Fibroblast of skin of left biceps (primary cell): ENCODE measurements at regions not wholly inside any gene's neighbourhood (a gene's known extent, or its start where the extent isn't known, plus 50 kb on each side); places are given as distances from the start of the nearest gene placed in this dataset.
A peak's percentile ranks its signal among the peaks of the same experiment; 100 is the strongest.
"Not testable (repeated sequence)": the region's sequence is repeated elsewhere in the genome, so short reads cannot be mapped to it uniquely, and the experiment has no call there.

Source experiments
- DNase-seq, 2 experiments: peaks; one replicate each; pipeline ENCODE4 v3.0.0-alpha.2; 2013; ENCODE audit warnings: low read depth in 2 of 2

DNA sequence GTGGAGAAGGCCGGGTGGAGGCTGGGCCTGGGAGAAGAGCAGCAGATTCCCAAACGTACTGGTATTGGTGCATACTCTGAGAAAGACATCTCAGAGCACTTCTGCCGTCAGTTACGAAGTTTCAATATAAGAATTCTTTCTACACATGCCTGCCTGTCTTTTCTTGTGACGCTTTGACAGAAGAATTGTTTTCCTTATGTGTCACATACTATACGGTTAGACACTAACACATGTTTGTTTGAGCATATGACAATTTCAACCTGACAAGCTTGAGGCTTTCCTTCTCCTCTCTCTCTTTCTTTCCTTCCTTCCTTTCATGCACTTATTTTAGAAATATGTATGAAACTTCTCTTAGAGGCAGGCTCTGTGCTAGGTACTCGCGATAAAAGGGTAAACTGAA, 360.0 kb downstream of the QKI start:
- DNase-seq: no peak

DNA sequence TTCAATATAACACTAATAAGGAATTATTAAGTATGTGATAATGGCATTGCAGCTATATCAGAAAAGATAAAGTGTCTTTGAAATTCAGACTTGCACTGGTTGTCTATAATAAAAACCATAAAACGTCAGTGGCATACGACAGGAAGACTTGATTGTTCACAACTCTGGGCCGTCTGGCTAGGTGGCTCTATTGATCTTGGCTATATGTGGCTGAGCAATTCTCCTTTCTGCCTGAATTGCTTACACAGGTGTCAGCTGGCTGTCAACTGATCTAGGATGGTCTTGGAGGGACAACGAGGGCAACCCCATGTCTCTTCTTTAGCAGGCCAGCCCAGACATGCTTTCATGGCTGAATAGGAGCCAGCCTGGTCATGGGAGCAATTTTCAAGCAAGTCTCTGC, 359.1 kb downstream of the QKI start:
- no peak for DNase-seq

DNA sequence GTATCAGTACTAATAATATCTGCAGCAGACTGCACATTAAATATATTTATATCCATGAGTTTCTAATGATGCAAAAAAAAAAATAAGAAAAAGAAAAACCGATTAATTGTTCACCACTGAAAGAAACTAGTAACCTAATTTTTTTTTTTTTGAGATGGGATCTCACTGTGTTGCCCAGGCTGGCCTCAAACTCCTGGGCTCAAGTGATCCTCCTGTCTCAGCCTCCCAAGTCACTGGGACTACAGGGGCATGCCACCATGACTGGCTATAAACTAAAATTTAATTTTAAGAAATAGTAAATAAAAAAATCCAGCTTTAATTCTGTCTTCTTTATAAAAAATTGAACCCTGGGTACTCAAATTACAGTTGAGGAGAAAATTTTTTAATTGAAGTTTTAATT, 358.2 kb downstream of the QKI start:
- no peak for DNase-seq

DNA sequence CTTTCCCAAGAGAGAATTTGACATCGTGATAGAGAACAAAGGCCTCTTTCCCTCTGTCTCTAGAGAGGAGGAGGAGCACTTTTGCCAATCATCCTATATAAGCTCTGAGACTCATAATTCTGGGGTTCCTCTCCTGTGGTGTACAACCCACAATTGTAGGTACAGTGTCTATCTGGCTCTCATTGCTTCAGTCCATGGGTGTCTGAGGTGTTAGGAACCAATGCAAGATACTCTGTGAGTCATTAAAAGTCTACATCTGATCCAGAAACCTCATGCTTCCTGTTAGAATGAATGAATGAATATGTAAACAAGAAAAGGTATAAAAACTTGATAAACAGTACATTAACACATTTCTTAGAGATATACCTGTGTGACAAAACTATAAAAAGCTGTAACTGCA, 356.7 kb downstream of the QKI start:
- DNase-seq: no peak

DNA sequence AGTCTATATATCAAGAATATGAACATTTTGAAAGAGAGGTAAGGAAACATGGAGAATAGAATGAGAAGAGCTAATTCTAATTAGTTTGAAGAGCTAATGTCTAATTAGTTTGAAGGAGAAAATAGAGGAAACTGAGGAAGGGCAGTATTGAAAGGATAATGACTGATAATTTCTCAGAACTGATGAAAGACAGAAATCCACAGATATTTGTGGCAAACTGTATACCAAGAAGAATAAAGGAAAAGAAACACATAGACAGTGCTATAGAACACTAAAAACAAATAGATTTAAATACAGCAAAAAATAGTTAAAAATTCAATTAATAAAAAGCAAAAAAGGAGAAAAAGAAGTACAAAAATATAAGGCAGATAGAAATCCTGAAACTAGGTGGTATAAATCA, 354.4 kb downstream of the QKI start:
- DNase-seq: no peak

DNA sequence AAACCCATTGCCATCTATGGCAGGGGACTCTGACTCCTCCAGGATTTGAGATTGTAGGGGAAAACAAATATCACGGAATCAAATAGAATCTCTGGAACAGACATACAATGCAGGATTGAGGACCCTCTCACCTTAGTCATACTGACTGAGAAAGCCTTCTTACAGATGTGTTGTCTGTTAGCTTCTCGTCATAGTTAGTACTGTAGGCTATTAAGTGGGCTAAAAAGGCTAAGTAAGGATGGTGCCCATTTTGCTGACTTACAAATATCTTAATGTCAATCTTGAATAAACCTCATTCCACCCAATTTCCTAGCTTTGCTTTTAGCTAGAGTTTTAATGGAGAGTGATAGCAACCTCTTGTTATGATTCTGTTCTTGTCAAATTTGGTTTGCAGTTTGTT, 352.4 kb downstream of the QKI start:
- no peak for DNase-seq

DNA sequence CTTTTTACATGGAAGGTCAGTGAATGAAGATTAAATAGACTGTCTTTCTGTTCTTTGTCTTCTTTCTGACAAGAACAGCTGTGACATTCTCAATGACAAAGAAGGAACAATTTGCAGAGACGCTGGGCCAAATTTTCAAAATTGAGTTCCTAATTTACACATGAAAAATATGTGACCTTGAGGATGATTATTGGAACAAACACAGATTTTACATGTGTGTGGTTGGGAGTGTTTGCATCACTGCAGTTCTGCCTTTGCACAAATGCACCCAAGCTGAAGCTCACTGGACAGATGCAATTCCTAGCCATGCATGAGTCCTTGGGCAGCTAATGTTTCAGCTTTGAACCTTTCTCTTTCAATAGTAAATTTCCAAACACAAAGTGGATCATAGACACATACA, 350.8 kb downstream of the QKI start:
- no peak for DNase-seq

DNA sequence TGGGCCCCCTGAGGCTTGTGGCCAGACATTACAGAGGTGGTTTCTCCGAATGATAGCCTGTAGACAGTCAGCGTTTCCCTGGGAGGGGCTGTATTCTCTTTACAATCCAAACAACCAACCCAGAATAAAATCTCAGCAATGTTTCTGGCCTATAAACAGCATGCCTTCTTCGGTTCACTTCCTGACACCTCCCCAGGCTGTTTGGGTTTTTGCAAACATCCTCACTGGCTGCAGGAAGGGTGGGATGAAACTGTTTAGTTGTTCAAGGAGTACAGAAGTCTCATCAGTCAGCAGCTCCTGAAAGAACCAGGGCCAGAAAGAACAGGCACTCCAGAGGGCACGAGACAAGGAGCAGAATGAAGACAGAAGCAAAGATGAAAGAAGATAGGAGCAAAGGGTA, 350.0 kb downstream of the QKI start:
- peak in 1 of 2 experiments; percentile 6 for DNase-seq

DNA sequence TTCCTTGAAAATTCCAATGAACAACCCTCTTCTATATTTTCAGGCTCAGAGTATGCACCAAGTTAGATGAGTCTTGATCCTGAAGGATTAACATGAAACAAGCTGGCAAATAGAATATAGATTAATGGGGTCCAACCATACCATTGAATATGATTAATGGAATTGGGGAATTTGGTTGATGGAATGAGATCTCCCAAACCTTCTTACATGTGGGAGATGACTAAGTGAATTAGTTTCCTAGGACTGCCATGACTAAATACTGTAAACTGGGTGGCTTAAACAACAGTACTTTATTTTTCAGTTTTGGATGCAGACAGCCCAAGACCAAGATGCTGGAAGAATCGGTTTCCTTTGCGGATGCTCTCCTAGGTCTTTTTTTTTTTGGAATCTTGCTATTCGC, 347.0 kb downstream of the QKI start:
- DNase-seq: no peak

DNA sequence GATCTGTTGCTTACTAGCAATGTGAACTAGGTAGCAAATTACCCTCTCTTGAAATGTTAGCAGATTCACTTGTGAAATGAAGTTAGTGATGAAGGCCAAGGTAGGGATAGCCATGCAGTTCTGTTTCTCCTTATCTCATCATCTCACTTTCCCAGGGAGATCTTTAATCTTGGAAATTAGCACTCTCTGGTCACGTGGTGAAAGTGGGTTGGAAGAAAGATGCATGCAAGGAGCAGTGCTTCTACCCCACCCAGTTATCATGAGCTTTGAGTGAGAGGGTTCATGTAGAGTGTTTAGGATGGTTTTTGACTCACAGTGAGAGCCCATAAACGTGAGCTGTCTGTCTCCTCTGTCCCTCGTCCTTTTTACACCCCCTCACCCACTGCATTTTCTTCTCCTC, 346.3 kb downstream of the QKI start:
- DNase-seq: no peak

DNA sequence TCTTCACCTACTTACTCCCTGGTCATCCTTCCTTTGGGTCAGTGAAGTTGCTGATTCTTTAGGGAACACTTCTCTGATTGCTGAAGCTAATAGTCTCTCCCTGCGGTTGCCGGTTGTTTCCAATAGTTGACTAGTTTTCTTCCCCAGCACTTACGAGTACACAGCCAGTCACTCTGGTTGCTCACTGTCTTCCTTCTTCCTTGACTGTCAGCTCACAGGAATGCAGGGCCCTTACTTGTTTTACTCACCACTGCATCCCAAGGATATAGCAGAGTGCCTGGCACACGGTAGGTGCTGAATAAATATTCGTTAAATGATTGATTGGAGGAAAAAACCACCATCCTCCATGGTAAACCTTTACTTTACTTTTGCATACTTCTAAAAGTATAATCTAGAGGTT, 345.0 kb downstream of the QKI start:
- no peak for DNase-seq

DNA sequence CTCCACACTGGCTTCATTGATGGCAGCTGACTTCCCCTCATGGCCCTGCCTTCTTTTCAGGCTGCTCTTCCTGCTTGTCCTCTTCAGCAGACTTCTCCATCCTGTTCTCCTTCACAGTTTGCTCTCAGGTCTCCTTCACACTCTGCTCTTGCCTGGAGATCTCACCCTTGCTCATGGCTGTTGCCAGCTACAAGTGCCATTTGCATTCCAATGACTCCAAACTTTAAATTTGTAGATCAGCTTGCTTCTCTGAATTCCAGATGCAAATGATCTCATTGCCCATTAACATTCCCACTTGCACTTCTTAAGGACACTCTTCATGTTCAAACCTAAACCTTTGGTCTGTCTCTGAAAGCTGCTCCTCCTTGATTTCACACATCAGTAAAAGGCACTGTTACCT, 343.0 kb downstream of the QKI start:
- no peak for DNase-seq

DNA sequence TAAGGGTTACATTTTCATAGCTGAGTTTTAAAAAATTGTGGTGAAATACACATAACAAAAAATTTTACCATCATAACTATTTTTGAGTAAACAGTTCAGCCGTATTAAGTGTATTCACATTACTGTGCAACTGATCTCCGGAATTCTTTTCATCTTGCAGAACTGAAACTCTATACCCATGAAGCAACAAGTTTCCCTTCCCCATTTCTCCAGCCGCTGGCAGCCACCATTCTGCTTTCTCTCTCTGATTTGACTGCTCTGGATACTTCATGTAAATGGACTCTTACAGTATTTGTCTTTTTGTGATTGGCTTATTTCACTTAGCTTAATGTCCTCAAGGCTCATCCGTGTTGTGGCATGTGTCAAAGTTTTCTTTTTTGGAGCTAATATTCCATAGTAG, 341.6 kb downstream of the QKI start:
- no peak for DNase-seq

DNA sequence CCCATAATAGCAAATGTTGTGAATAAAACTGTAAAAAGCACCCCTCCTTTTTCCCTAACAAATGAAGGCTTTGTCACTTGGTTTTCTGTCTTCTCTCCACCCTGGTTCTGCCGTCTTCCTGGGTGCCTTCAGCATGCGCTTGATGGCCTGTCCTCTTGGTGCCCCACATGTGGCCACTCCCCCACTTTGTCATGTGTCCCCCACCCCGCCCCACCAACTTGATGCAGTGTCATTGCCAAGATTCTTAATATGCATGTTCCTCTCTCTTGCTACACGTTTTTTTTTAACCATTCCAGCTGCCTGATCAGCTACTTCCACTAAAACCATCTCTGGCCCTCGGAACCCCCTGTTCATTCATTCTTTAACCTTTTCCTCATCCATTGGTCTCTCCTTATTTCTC, 340.3 kb downstream of the QKI start:
- DNase-seq: no peak

DNA sequence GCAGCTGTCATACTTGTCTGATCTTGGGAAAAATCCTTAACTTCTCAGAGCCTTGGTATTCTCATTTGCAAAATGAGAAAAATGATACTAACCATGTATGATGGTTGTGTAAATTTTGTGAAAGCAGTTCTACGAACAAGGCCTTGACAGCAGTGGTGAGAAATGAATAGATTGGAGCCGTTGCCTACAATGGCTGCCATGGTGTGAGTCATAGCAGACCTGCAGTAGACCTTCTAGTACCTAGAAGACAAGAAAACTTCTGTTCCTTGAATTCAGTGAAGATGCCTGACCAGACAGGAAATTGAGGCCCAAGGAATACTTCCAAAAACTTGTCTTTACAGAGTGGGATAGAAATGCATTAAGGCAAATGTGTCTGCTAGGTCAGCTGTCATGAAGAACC, 338.9 kb downstream of the QKI start:
- DNase-seq: no peak

DNA sequence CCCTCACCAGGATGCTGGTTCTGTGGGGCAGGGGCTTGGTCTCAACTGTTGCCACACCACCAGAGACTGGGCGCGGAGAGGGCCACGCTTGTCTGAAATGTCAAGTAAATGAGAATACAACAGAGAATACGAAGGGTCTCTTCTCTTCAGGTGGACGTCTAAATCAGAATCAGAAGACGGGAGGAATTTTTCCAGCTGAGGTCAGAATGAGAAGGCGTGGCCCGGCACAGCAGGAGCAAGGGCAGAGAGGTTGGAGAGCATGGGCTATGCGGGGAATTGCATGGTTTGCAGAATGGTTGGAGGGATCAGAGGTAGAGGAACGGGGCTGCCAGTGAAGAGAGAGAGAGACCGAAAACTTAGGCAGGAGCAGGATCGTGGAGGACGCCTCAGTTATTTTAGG, 337.9 kb downstream of the QKI start:
- DNase-seq: no peak

DNA sequence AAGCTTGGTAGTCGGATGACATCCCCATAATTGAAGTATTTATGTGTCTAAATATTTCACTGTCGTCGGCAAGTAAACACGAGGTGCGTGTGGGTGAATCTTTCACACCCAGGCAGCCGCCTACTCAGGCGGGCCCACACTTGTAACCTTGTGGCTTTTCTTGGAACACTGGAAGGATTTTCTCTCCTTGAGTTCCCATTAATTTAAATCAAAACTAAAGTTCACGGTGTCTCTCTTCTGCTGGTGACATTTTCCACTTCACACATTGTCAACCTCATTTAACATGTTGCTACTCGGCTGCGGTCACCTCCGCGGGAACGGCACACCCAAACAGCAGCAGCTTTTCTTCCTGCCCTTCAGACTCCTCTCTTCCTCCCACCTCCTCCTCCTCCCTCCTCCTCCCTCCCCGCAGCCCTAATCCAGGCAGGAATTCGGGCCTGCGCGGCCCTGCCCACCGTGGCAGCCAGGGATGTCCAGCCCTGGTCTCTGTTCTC, 336.6 kb downstream of the QKI start:
- DNase-seq: no peak

DNA sequence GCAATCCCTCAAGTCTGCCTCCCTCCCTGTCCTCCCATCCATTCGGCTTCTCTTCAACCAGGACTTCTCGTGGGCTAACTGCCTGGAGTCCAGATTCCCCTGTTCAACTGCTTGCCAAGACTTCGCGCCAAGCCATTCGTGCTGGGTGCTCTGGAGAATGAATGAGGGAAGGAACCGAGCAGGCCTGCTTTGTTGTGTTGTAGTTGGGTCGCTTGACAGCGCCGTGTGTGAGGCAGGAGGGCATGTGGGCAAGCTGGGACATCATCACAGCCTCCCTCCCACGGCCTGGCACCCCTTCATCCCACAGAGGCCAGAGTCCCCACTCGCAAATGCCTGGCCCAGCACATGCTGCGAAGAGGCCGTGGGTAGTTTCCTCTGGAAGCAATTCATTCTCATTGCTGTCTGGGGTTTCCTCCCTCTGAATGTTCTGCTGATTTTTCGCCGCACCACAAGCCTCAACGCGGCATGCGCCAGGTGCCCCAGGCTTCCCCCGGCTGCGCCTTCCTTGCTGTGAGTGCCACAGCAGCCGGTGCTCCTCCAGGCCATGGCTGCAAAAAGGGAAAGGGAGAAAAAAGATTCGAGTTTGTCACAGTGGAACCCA, 336.0 kb downstream of the QKI start:
- no peak for DNase-seq

DNA sequence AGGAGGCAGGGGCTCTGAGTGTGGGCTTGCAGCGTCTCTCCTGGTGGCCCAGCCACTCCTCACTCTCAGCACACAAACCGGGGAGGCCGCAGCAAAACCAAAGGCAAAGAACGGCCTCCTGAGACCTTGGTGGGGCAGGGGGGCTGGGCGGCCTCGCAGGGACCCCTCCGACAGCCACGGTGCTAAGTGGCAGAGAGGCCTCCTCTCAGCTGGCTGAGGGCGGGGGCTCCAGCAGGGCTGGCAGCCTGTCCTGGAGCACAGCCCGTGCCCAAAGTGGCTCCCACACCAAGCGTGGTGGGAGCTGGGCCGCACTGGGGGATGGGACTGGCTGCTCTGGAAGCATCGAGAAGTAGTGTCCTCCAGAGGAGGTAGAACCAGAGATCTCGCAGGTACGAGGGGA, 334.4 kb downstream of the QKI start:
- DNase-seq: no peak

DNA sequence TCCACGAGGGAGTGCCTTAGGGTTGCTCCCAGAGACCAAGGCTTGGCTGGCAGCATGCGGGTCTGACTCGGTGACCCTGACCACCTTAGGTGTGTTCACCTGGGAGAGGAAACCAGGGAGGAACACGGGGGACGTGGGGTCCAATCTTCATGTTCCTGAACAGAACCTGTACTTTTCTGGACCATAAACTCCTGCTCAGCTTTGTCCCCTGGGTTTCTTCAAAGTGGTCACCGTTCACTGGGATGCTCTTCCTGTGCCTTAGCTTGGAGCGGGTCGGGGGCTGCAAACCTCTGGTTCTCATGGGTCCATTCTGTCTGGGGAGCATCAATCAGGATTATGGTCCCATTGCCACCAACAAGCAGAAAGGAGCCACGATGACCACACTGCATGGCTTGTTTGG, 333.5 kb downstream of the QKI start:
- DNase-seq: no peak

DNA sequence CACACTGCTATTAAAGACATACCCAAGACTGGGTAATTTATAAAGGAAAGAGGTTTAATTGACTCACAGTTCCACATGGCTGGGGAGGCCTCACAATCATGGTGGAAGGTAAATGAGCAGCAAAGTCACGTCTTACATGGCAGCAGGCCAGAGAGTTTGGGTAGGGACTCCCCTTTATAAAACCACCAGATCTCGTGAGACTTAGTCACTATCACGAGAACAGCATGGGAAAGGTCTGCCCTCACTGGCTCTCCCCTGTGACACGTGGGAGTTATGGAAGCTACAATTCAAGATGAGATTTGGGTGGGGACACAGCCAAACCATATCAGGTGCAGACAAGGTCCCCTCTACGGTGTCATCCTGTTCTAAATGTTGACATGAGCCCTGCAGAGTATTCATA, 332.5 kb downstream of the QKI start:
- not testable (repeated sequence) for DNase-seq

DNA sequence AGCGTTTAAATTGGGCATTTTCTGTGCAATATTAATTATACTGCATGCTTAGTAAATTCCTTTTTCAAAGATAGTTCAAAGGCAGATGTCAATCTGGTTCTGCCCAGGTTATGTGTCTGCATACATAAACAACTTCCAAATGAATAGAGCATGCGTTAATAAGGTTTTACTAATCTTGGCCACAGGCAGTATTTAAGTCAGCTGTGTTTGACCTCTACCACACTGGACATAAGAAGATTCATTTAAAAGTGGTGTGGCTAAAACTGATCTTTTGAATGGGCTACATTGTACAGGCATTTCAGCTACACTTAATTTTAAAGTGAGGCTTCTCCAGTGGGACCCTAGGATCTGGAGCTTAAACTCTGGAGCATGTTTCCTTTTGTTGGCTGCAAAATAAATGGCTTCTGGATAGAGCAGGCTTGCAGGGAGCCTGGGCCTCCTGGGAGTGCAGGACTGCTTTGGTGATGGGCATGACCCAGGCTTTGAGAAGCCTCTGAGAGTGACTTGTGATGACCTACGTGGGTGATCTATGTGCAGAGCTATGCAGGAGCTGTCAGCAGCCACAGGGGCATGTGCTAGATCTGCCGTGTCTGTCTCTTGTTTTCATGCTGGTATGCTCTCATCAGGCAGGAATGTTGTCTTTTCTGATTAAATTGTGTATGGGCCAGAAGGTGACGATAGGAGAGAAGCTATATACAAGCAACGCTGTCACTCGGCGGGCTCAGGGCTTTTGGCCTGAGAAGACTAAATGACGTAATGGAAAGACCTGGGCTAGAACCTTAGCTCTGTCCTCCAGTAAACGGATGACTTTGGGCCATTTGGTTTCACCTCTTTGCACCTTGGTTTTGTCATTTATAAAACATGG, 331.2 kb downstream of the QKI start:
- DNase-seq: peak; percentile 88 to 89

DNA sequence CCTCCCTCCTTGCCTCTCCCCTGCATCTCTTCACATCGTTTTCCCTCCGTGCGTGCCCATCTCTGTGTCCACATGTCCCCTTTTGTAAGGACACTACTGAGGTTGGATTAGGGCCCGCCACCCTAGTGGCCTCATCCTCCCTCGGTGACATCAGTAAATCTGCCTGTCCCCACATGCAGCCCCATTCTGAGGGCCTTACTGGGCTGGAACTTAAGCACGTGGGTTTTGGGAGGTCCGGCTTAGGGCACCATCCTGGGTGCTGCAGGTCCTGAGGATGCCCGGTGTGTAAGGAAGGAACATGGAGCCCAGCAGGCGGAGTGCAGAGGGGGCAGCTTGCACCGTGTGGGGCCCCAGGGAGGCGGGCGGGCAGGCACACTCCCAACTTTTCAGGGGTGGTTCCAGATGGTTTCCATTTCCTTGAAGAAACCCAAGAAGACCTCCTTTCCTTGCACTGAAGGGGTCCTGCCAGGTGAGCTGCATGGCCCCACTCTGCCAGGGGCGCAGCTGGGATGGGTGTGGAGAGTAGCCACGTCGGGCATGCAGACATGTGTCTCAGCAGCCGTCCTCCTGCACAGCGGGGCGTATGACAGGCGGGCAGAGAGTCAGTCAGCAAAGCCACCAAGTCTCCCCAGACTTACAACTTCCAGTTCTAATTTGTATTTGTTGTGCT, 329.9 kb downstream of the QKI start:
- DNase-seq: no peak
